Daoy (cell line): ENCODE measurements at regions not wholly inside any gene's neighbourhood (a gene's known extent, or its start where the extent isn't known, plus 50 kb on each side); places are given as distances from the start of the nearest gene placed in this dataset.
A peak's percentile ranks its signal among the peaks of the same experiment; 100 is the strongest.

ENCODE experiments used
- DNase-seq: peaks from one replicate; pipeline ENCODE4 v3.0.0-alpha.2; 2015; ENCODE audit warnings: low read depth

DNA sequence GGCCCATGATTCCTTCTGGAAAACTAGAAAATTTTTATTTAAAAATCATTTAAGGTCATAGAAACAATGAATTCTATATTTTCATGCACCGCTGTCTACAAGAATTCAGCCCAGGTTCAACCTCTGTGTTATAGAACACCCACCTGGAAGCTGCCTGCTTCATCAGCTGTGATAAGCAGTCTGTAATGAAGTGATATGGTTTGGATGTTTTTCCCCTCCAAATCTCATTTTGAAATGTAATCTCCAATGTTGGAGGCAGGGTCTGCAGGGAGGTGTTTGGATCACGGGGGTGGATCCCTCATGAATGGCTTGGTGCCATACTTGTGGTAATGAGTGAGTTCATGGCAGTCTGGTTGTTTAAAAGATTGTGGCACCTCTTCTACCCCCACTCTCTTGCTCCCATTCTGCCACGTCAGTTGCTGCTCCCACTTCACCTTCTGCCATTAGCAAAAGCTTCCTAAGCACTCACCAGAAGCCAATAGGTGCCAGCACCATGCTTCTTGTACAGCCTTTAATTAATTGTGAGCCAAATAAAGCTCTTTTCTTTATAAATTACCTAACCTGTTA lies 55.6 kb downstream of the MRPL32 start:
- no peak for DNase-seq

- no peak for DNase-seq
Measured at GRCh38 chr7:42991024-42991423, 58.8 kb downstream of the MRPL32 start.

DNA sequence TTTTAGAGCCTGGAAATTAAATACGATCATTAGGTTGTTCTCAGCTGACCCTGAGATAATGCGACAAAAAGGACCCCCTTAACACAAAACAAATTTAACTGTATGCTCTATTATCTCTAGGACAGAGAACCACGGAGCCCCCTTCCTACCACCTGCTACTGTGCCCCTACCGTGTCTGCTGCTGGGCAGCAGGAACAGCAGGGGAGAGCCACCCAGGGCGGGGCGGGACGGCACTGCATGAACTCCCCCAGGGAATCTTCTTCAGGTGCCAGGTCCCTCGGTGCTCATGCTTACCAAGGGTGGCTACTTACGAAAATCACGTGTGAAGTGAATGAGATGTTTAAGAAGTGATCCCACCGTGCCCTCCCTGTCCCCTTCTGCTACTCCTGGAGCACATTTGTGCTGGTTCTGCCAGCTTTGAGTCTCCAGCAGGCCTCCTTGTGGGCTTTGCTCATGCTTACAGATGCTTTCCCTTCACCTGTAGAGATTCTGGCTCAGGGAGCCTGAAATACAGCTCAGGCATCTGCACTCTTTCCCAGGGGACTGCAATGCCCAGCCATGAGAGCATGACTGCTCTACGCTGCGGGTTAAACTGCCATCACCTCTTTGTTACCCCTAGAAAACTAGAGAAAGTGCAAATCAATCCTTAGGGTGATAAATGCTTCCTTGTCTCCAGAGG lies 59.9 kb downstream of the MRPL32 start:
- no peak for DNase-seq

DNA sequence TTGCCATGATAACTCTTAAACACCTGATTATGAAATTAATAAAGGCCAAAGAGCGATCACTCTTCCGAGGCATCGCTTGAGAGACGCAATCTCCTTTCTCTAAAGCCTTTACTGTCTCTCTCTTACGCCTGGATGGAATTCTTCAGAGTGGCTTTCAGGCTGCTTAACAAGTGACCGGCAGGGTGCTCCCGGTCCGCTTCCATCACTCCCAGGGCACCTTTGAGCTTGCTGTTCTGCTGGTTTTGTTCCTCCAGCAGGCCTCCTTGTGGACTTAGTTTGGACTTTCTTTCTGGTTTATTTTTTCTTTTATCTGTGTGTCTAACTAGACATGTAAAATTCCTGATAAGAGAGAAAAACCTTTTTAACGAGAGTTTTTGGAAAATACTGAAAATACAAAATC lies 60.9 kb downstream of the MRPL32 start:
- no peak for DNase-seq

- DNase-seq = no peak
Measured at GRCh38 chr7:42994096-42994495, 61.9 kb downstream of the MRPL32 start.

DNA sequence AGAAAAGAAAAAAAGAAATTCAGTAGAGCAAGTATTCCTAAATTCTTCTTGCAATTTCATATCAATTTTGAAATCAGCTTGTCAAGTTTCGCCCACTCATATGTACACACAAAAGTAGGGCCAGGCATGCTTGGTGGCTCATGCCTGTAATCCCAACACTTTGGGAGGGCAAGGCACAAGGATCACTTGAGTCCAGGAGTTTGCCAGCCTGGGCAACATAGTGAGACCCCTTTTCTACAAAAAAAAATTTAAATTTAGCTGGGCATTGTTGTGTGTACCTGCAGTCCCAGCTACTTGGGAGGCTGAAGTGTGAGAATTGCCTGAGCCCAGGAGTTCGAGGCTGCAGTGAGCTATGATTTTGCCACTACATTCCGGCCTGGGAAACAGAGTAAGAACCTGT lies 65.4 kb downstream of the MRPL32 start:
- DNase-seq = no peak

GRCh38 chr7:43004082-43004481 lies 71.9 kb downstream of the MRPL32 start:
- peak; percentile 21 for DNase-seq

- DNase-seq = no peak
Measured at GRCh38 chr7:43006008-43006407, 73.8 kb downstream of the MRPL32 start.

- DNase-seq = no peak
Measured at GRCh38 chr7:43010061-43010460, 77.9 kb downstream of the MRPL32 start.

DNA sequence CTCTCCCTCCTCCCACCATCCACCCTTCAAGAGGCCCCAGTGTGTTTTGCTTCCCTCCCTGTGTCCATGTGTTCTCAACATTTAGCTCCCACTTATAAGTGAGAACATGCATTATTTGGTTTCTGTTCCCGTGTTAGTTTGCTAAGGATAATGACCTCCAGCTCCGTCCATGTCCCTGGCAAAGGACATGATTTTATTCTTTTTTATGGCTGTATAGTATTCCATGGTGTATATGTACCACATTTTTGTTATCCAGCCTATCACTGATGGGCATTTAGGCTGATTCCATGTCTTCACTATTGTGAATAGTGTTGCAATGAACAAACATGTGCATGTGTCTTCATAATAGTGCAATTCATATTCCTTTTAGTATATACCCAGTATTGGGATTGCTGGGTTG lies 79.7 kb downstream of the MRPL32 start:
- no peak for DNase-seq

DNA sequence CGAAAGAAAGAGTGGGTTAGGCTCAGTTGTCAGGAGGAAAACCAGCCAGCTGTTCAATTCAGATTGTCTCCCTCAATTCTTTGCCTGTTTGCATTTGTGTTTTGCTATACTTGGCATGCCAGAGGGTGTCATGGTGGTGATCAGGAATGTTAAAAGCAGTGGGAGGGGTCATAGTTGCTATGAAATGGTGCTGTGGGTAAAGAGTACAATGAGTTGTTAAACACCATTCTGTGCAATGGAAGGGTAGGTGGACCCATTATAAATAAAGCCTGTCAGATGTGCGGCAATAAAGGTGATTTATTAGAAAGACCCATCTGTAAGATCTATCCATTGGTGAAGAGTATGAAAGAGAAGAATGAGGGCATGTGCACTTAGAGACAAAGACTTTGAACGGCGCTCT lies 82.2 kb downstream of the MRPL32 start:
- no peak for DNase-seq

DNA sequence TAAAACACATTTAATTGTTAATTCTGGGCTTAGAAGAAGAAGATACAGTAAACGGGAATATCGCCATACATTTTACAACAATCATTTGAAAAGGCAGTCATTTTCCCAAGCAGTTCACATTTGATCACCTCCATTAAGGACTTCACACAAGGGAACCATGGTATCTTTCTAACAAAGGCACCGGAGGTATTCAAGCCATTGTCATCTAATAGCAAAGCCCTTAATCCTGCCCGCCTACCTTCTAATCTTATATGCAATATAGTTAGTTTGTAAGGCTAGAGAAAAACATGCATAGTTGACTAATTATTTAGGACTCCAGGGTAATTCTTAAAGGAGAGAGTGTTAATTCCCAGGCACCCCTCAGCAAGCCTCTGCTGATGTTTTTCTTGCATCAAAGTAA lies 83.1 kb downstream of the MRPL32 start:
- no peak for DNase-seq

DNA sequence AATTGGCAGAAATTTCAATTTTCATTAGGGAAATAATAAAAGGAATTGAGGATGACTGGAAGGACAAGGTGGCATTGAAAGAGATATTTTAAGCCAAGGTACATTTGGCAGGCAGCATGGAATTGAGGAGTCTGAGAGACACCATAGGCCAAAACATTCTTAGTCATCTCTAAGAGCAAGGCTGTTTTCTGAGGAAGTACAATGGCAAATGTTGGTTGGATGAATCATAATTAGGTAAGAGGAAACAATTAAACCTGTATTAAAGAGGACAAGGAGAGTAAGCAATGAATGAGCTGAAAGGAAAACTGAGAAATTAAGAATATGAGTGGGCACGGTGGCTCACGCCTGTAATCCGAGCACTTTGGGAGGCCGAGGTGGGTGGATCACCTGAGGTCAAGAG lies 86.3 kb downstream of the MRPL32 start:
- DNase-seq = peak; percentile 61

DNA sequence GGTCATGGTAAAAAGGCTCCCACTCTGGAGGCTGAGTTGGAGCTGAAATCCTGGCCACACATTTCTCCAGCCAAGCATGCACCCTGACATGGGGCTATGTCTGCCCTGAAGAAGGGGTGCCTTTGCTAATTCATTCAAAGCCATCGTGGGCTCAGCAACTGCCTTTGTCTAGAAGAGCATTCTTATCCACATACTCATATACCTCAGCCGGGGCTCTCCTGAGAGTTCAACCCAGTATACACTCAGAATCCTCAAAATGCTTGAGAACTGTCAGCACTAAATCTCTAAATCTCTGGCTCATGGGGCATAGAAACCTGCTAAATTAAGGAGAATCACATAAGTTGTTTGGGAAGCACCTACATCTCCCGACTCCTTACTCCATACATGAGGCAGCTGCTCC lies 89.3 kb downstream of the MRPL32 start:
- no peak for DNase-seq

DNA sequence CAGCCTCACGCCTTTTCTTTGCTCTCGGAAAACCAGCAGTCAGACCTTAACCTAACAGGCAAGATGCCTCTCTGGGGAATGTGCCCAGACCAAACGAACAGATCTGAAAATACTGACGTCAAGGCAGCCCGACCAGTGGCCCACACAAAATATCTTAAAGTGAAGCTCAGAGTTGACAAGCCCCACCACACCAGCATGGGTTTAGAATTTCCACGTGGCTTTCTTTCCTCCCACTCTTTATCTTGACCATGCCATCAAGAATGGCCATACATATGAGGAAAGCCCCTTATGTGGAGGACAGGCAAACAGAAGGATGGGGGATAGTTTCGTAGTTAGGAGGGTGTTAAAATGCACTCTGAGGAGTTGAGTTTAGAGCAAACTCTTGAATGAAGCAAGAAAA lies 89.8 kb downstream of the MRPL32 start:
- no peak for DNase-seq

- DNase-seq = no peak
Measured at GRCh38 chr7:43033369-43033768, 79.1 kb upstream of the HECW1 start.

DNA sequence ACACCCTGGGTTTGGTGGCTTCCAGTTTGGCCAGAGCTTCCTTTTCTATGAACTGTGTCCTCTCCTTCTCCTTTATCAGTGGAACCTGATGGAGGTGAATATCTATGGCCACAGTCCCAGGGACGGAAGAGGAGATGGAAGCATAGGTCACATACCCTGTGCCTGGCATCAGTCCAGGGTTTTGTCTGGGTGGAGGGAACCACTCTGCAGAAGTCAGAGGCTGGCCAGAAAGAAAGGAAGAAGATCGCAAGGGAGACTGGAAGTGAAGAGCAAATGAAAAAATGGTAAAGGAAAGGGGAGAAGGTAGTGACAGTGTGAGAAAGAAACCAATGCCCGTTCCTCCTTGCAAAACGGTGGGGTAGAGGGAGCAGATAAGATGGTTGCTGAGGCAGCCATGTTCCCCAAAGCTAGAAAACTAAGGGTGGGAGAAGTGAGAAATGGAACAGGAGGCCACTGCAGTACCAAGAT lies 77.9 kb upstream of the HECW1 start:
- DNase-seq = no peak

DNA sequence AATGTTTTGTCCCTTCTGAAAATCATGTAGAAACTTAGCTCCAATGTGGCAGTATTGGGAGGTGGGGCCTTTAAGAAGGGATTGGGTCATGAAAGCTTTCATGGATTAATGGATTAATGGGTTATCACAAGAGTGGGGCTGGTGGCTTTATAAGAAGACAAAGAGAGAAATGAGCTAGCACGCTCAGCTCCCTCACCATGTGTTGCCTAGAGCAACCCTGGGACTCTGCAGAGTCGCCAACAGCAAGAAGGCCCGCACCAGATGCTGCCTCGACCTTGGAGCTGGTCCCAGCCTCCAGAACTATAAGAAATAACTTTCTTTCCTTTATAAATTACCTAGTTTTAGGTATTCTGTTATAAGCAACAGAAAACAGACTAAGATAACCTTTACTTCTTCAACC lies 74.9 kb upstream of the HECW1 start:
- DNase-seq = no peak

DNA sequence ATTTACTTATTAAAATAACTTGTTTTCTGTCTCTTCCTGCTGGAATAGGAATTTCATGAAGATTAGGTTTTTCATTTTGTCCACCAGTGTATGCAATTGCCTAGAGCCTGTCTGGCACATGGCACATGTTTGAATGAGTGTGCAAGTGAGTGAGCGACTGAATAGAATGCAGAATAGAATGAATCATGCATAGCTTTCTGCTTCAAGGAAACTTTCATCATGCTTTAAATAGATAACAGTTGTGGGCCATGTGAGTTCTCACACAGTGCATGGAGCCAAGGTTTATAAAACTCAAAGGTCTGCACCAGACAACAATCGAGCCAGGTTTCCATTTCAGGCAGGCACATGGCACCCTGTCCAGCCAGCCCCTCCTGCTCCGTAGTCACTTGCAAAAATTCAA lies 74.2 kb upstream of the HECW1 start:
- peak; percentile 54 for DNase-seq

GRCh38 chr7:43039346-43039745 lies 73.1 kb upstream of the HECW1 start:
- DNase-seq = no peak

GRCh38 chr7:43040461-43040860 lies 72.0 kb upstream of the HECW1 start:
- no peak for DNase-seq

GRCh38 chr7:43041105-43041504 lies 71.3 kb upstream of the HECW1 start:
- DNase-seq = no peak

DNA sequence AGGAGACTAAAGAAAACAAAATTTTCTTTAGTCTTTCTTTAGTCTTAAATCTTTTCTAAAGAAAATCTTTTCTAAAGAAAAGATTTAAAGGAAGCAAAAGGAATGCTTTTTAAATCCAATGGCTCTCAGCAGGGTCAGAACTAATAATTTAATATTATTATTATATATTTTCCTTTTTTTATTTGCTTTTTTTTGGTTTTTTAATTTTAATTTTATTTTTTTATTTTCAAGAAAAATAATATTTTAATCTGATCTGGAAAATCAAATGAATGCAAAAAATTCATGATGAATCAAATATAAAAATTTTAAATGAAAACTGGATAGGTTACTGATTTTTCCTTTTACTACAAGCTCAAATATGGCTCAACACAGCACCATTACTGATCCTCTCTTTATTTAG lies 70.7 kb upstream of the HECW1 start:
- no peak for DNase-seq

DNA sequence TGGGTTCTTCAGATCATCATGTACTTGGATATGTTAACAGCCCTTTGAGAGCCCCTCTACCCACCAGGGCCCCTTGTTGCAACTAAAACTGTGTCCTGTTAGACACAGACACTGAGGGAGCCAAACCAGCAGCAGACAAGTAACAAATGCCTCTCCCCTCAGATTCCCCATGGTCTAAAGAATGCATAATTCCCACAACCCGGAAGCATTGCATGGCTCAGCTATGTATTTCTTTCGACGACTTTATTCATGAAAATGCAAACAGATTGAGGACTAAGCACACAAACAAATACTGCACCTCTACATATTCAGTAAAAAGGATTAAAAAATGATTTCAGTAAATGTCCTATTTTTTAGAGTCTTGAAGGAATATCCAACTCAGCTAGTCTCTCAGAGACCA lies 70.1 kb upstream of the HECW1 start:
- no peak for DNase-seq
